GM19463 (cell line): ENCODE measurements at regions not wholly inside any gene's neighbourhood (a gene's known extent, or its start where the extent isn't known, plus 50 kb on each side); places are given as distances from the start of the nearest gene placed in this dataset.
"Not testable (repeated sequence)": the region's sequence is repeated elsewhere in the genome, so short reads cannot be mapped to it uniquely, and the experiment has no call there.

Experiments used
- ATAC-seq: cut with Tn5 transposase; IDR thresholded peaks from one replicate; pipeline ENCODE4 v1.9.1; 2021; ENCODE audit warnings: mild to moderate bottlenecking, moderate library complexity; ENCODE audit not compliant: unreplicated experiment

DNA sequence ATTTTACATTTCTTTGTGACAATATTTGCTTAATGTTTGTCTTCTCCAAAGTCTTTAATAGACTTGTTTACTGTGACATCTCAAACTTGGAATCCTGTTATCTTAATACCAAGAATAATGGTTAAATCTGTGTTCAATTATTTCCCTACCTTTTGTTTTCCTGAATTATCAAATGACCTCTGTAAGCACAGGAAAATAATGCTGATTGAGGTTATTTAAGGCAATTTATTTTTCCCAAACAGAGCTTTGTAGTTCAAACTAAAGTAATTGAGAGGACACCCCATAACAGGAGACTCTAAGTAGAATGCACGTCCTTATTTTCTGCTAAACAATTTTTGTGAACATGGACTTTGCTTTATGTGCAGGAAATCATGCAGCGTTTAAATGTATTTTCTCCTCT, 195.0 kb downstream of the BTBD3 start:
- no peak for ATAC-seq

DNA sequence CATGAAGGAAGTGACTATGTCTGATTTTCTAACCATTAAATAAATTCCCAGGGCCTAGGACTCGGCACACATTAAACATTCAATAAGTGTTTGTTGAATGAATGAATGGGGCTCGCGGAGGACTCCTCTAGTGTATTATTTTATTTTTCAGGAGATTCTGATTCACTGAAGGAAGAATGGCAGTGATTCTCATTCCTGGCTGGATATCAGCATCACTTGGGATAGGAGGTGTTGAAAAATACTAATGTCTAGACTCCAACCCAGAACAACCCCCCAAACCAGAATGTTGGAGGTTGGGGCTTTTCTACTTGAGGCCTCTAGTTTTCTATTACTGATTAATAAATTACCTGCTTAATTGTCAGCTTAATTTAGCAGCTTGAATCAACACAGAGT, 195.4 kb downstream of the BTBD3 start:
- ATAC-seq: no peak

DNA sequence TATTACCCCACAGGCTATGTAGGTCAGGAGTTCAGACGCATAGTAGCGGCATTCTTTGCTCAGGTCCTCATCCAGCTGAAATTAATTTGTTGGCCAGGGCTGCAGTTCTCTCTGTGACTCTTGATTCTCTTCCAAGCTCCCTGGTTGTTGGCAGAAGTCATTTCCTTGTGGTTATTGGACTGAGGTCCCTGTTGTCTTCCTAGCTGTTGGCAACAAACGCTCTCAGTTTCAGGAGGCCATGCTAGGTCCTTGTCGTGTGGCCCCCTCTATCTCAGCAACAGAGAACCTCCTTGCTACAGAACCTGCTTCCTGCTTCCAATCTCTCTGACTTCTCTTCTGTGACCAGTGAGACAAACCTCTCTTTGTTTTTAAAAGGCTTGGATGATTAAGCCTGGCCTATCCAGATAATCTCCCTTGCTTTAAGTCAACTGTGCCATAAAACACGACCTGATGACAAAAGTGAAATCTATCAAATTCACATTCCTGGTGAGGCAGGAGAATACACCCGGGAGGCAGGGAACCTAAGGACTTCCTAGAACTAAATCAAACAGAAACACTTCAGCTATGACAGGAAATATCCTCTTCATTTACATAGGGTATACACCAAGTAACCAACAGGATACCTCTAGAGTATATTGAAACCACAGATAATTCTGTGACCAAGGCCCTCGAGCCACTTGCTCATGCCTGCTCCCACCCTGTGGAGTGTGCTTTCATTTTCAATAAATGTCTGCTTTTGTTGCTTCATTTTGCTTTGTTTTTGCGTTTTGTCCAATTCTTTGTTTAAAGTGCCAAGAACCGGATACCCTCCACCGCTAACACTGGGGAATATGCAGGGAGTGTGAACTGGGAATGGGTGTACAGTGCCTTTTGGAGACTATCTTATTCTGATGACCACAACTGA, 196.0 kb downstream of the BTBD3 start:
- no peak for ATAC-seq

DNA sequence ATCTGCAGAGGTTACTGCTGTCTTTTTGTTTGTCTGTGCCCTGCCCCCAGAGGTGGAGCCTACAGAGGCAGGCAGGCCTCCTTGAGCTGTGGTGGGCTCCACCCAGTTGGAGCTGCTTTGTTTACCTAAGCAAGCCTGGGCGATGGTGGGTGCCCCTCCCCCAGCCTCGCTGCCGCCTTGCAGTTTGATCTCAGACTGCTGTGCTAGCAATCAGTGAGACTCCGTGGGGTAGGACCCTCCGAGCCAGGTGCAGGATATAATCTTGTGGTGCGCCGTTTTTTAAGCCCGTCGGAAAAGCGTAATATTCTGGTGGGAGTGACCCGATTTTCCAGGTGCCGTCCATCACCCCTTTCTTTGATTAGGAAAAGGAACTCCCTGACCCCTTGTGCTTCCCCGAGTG, 211.4 kb downstream of the BTBD3 start:
- not testable (repeated sequence) for ATAC-seq

DNA sequence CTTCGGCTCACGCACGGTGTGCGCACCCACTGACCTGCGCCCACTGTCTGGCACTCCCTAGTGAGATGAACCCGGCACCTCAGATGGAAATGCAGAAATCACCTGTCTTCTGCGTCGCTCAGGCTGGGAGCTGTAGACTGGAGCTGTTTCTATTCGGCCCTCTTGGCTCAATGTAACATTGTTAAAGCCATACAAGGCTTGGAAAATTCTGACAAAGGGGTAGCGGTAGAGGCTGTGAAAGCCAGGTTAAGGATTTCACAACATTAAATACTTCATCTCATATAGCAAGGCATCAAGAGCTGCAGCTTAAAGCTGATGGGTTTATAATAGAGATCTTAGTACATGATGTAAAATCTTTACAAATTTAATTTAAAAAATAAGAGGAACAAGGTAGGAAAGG, 211.8 kb downstream of the BTBD3 start:
- ATAC-seq: not testable (repeated sequence)

DNA sequence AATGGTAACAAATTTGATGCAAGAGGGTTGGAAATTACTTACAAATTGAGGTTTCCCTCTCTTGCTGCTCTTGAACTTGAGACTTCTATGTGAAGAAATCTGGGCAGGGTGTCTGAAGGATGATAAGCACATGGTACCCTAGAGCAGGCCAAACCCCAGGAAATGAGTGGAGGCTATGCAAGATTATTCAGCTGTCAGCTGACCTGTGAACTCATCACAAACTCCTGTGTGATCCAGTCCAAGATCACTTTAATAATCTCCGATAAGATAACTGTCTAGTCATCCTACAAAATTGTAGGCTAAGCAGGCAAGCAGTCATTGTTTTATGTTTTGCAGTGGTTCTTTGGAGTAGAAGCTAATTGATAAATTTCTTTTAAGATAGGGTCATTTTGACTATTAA, 213.1 kb downstream of the BTBD3 start:
- ATAC-seq: no peak

DNA sequence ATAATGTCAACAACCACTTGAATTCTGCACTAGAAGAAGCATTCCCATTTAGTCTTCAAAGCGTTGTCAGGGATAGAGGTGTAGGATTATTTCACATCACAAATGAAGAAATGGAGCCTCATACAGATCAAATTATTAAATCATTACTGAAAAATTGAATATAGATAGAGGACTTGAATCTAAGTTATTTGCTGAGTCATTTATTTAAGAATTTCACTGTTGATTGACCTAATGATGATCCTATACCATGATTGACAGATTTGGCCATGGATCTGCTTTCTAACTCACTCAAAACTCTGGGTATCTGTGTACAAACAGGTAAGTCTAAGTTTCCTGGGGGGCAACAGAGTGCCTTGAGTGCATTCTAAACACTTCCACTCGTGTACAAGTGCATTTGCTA, 215.9 kb downstream of the BTBD3 start:
- no peak for ATAC-seq

DNA sequence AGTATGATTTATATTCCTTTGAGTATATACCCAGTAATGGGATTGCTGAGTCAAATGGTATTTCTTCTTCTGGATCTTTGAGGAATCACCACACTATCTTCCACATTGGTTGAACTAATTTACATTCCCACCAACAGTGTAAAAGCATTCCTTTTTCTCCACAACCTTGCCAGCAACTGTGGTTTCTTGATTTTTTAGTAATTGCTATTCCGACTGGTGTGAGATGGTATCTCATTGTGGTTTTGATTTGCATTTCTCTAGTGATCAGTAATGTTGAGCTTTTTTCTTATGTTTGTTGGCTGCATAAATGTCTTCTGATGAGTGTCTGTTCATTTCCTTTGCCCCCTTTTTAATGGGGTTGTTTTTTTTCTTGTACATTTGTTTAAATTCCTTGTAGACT, 228.3 kb downstream of the BTBD3 start:
- ATAC-seq: not testable (repeated sequence)

DNA sequence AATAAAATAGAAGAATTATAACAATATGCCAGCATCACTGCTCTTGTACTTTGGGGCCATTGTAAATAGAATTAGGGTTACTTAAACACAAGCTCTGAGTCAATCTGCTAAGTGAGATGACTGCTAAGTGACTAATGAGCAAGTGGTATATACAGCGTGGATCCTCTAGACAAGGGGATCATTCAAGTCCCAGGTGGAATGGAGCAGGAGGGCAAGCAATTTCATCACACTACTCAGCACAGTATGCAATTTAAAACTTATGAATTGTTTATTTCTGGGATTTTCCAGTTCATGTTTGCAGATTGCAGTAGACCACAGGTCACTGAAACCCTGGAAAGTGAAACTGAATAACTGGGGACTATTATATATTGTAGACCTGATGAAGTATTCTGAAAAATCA, 235.3 kb downstream of the BTBD3 start:
- no peak for ATAC-seq

DNA sequence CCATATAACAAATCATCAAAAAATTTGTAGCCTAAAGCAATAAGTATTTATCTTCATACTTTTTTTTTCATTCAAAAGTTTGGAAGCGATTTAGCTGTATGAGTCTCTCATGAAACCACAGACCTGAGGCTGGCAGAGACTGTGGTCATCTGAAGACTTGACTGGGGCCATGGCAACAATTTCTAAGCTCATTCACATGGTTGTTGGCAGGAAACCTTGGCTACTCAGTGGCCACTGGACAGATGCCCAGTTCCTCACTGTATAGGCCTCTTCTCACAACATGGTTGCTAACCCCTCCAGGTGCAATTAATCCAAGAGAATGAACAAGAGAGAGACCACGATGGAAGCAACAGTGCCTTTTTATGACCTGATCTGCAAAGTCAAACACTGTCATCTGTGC, 235.9 kb downstream of the BTBD3 start:
- no peak for ATAC-seq

DNA sequence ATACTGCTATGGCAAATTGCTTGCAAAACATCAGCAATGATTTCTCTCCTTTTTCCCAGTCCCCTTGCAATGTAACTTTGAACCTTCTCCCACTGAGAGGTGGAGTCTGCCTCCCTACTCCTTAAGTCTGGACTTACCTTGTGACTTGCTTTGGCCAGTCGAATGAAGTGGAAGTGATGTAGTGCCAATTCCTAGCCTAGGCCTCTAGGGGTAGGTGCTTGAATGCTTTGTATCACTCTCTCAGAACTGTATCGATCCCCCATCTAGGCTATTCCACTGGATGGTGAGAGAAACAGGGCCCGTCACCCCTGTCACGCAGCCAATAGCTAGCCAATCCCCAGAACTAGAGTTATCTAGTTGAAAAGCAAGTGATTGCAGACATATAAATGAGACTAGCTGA, 238.6 kb downstream of the BTBD3 start:
- no peak for ATAC-seq

DNA sequence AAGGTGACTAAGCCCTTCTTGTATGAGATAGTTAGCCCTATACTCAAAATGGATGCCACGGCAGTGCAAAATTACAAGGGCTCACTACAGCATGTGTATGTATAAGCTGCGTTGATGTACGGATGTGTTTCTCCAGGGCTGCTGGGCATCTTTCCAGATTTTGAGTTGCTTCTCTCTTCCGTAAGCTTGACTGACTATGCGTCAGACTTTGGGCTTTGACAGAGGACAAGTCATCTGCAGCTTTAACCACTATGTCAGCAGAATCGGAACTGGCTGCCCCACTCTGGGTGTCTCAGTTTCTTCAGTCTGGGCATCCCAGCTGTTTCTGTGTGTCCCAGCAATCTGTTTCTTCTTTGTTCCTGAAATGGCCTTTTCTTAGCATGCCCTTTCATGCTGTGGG, 241.6 kb downstream of the BTBD3 start:
- ATAC-seq: no peak

DNA sequence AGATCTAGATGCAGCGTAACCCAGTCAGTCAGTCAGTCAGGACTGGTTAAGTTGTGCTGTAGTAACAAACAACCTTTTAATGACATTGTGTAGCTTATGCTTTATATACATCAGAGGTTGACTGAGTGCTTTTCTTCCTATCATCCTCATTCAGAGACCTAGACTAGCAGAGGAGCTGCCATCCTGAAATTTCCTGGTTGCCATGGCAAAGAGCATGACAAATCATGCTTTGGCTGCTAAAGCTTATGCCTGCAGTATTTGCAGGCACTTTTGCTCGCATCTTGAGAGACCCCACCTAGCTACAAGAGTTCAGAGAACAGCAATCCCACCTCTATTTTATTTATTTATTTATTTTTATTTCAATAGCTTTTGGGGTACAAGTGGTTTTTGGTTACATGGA, 244.0 kb downstream of the BTBD3 start:
- no peak for ATAC-seq

DNA sequence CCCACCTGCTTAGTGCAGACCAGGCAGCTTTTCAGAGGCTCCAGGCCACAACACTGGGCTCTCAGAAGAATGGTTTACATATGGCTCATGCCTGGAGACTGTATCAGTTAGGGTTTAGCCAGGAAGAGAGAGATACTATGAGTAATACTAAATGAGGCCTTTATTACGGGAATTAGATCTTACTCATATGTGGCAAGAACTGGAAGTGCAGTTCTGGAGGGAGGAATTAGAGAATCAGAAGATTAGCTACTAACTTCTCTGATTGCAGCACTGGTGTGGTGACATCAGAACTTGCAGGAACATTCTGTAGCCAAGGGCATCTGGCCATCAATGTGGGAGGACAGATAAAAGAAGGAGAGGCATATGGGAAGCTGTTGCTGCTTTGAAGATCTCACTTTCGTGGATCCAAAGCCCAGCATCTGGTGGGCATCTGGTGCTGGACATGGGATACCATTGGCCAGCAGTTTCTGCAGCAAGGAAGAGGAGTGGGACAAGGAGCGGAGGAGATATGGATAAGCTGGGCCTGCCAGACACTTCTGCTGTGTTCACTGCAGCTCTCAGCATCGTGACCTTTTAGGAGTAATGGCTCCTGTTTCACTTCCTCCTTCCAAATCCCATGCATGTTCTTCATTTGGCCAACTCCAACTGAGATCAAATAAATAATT, 248.5 kb downstream of the BTBD3 start:
- ATAC-seq: no peak

DNA sequence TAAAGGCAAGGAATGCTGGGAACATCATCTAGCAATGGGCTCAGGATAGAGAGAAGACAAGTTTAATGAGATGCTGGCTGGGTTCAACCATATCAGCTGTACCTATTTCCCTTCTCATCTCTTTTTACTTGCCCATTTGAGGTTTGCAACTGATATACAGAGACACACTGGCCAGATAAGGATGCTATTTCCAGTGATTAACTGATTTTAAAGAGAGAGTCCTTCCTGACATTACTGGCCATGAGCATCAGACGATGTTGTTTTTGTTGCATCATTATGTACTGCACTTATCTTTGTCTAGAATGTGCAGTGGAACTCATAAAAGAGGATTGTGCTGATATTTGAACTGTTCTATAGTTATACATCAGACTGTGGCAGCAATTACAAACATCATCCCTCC, 252.7 kb downstream of the BTBD3 start:
- ATAC-seq: no peak

DNA sequence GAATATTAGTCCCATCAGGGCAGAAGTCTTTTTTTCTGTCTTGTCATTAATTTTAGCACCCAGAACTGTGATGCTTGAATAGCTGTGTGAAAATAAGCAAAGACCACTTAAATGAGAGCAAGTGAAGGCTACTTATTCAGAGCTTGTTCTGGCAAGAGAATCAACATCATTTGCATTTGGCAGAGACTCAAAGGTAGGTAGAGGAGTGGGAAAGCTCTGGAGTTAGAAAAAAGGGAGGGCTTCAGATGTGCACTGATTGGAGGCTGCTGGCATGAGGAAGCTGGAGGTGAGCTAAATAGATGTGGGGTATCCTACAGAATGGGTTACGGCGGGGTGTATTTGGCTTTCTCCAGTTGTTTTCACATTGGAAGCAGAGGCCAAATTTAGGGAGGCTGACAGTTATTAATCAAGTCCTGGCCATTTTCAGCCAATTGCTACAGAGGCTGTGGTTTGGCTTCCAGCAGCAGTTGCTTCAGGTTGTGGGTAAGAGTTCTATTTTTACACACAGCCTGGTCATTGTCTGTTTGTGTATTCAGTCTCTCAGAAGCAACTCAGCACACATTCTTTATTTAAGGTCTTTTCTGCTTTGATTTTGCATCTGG, 254.3 kb downstream of the BTBD3 start:
- no peak for ATAC-seq

DNA sequence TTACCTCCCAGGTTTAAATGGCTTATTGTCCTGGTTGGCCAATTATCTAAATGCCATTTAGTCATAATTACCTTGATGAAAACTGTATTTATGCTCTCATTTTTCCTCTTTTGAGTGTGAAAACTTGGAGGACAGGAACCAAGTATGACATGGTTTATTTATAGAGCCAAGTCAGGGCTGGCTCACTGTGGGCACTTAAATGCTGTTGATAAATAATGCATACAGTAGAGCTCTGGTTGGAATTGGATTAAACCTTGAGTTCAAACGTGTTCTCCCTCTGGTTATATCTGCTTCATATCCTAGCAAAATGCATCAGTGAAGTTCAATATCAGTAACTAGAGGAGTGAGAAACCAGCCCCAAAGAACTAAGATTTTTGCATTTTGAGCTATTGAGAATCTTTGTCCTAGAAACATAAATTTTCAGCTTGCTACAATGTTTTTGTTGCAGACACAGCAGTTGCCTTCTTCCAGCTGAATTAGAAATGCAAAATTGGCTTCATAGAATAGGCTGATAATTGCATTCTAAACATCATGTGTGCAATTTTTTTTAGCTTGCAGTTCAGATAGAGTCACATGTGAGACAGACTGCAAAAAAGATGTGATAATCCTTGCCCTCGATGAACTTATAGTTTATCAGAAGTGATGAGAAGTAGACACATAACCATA, 255.8 kb downstream of the BTBD3 start:
- ATAC-seq: no peak

DNA sequence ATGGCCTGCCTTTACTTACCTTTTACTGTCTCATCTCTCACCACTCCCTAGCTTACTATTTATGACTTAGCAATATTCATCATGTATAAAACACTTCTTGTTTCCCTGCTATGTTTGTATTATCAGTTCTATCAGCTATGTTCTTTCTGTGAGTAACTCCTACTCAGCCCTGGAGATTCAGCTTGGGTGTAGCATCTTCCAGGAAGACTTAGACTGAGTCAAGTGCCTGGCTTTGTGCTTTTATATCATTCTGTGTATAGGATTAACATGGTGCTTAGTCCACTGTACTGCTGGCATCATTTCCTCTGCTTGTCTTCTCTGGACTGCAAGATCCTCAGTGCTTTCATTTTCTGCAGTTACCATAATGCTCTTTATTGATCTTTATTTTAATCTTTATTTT, 257.8 kb downstream of the BTBD3 start:
- ATAC-seq: no peak

DNA sequence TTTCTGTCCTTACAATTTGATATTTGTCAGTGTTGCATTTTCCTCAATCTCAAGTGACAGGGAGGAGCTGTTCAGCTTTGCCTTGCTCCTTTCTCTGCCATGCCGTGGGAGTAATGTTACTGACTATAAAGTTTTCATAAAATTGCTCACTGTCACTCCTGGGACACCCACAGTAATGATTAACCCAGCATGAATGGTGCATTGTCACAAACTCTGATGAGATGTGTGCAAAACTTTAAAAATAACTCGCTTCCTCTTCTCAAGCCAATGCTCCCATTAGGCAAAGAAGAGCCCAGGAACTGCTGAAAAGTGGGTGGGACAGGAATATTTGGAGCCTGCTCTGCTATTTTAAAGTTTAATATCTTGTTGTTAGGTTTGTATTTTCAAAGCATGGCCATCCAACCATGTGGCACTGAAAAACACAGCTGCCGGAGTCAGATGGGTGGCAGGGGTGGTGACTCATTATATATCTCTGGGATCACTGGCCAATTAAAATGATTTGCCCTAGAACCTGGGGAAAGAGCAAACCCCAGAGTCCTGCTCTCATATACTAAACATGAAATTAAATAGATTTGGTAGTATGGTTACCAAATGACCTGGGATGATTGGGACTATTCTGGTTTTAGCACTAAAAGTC, 260.1 kb downstream of the BTBD3 start:
- ATAC-seq: no peak

DNA sequence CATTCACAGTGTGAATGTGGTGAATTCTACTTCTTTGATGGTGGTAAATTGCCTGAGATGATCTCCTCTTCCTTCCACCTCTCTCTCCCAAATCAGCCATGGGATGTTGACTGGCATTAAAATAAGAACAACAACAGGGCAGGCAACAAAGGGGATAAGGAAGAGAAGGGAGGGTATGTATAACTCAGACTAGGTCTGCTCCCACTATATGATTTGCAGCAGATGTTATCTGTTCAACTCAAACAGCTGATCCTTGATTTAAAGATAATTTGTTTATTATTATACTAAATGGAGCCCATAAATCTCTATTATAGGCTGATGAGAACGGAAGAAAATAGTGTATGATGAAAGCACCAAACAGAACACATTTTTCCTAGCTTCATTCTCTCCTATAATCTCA, 262.0 kb downstream of the BTBD3 start:
- no peak for ATAC-seq

DNA sequence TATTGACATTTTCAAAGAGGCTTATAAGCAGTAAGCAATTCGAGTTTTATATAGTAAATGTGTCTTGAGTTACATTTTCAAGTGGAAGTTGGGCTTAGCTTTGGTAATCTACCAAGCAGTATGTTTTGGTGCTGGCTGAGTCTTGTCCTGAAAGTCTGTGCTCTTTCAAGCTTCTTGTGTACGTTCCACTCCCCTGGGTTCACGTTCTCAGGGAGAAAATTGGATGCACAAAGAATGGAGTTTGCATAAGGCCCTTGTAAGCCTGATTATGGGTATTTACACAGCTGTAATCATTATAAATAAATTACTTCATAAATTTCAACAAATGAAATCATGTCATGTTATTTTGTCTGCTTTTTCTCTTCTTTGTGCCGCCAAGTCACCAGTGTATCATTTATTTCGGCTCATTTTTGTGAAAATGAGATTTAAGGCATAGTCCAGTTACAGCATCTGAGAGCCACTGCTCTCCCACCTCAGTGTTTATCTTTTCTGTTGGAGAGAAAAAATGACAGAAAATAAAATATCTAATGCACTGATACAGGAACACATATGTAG, 262.5 kb downstream of the BTBD3 start:
- no peak for ATAC-seq
